SU-DHL-6 (cell line): ENCODE measurements at regions not wholly inside any gene's neighbourhood (a gene's known extent, or its start where the extent isn't known, plus 50 kb on each side); places are given as distances from the start of the nearest gene placed in this dataset.

Source experiments
- H2AFZ ChIP-seq: fragments of 200-600 bp; sonication (generic); 2 replicates; pipeline ENCODE4 v1.6.1; 2014; ENCODE audit warnings: low read depth, mild to moderate bottlenecking, moderate library complexity, mixed read lengths, antibody characterized with exemption, low read length; ENCODE audit not compliant: severe bottlenecking
- H3F3A ChIP-seq: fragments of 200-600 bp; shearing (Covaris generic); 2 replicates; pipeline ENCODE4 v1.6.0; 2016; ENCODE audit warnings: antibody characterized with exemption, mild to moderate bottlenecking; ENCODE audit not compliant: insufficient read depth
- H3K27ac ChIP-seq: fragments of 200-600 bp; sonication (generic); 2 replicates; pipeline ENCODE4 v1.5.1; 2016; ENCODE audit warnings: low read depth, mild to moderate bottlenecking, low read length, moderate library complexity, mixed read lengths
- H3K27me3 ChIP-seq: fragments of 200-600 bp; sonication (generic), shearing (Covaris generic); 2 replicates; pipeline ENCODE4 v1.6.0; 2014; ENCODE audit warnings: mild to moderate bottlenecking, low read length
- H3K36me3 ChIP-seq: fragments of 200-600 bp; sonication (generic); 2 replicates; pipeline ENCODE4 v1.6.1; 2014; ENCODE audit warnings: mild to moderate bottlenecking, low read length, mixed read lengths
- H3K4me2 ChIP-seq: fragments of 300-600, 200-600 bp; shearing (Covaris generic), sonication (generic); 2 replicates; pipeline ENCODE4 v1.6.0; 2014; ENCODE audit warnings: low read length, low read depth, mild to moderate bottlenecking; ENCODE audit not compliant: poor library complexity, severe bottlenecking
- H3K4me3 ChIP-seq: fragments of 200-600 bp; sonication (generic); 2 replicates; pipeline ENCODE4 v1.5.1; 2014; ENCODE audit warnings: antibody characterized with exemption, low read length, mild to moderate bottlenecking, mixed read lengths; ENCODE audit not compliant: insufficient read depth, poor library complexity, severe bottlenecking
- H3K79me2 ChIP-seq: fragments of 200-600 bp; sonication (generic); 2 replicates; pipeline ENCODE4 v1.6.1; 2014; ENCODE audit warnings: mild to moderate bottlenecking, low read length, moderate library complexity; ENCODE audit not compliant: insufficient read depth
- H3K9ac ChIP-seq: fragments of 200-600 bp; sonication (generic); 2 replicates; pipeline ENCODE4 v1.7.0; 2014; ENCODE audit warnings: mild to moderate bottlenecking, low read length
- H3K9me2 ChIP-seq: fragments of 200-600 bp; sonication (generic); replicated peaks from 2 replicates; pipeline ENCODE4 v1.6.1; 2014; ENCODE audit warnings: low read length; ENCODE audit not compliant: insufficient read depth
- H3K9me3 ChIP-seq: fragments of 200-600 bp; sonication (generic); 2 replicates; pipeline ENCODE4 v1.6.1; 2014; ENCODE audit warnings: low read length, mixed read lengths; ENCODE audit not compliant: insufficient read depth
- H4K20me1 ChIP-seq: fragments of 200-600 bp; sonication (generic); 2 replicates; pipeline ENCODE4 v1.6.1; 2014; ENCODE audit warnings: low read depth, mild to moderate bottlenecking, antibody characterized with exemption, low read length, moderate library complexity, mixed read lengths
- CTCF ChIP-seq: fragments of 200-600 bp; sonication (generic); IDR thresholded peaks from one replicate; pipeline ENCODE4 v1.5.1; 2017; ENCODE audit warnings: antibody characterized with exemption, mild to moderate bottlenecking, low read length, moderate library complexity; ENCODE audit not compliant: insufficient read depth, poor library complexity, severe bottlenecking
- EZH2phosphoT487 ChIP-seq: fragments of 200-600 bp; sonication (generic), shearing (Covaris generic); conservative IDR thresholded peaks from 2 replicates; pipeline ENCODE4 v1.6.1; 2018; ENCODE audit warnings: mild to moderate bottlenecking, antibody characterized with exemption, low read length, moderate library complexity, mixed read lengths

GRCh38 chr1:115430441-115431158 lies 92.6 kb upstream of the NGF start:
- Histone ChIP-seq H3K36me3 (no peaks in the 10 kb centered on the region), H3K27ac (no peak overlapping the region), H3K27me3 (no peaks in the 10 kb centered on the region), H3K4me3 (no peak overlapping the region), H4K20me1 (no peaks in the 10 kb centered on the region), H3K9ac (no peak overlapping the region), H3F3A (no peaks in the 10 kb centered on the region), H3K9me3 (no peaks in the 10 kb centered on the region), H2AFZ (no peak overlapping the region), H3K4me2 (no peak overlapping the region), H3K9me2 (no peaks in the 10 kb centered on the region), H3K79me2 (no peaks in the 10 kb centered on the region)
- no peak for TF ChIP-seq EZH2phosphoT487
- no peak for TF ChIP-seq CTCF

GRCh38 chr1:115429884-115430283 lies 91.8 kb upstream of the NGF start:
- no peaks in the 10 kb centered on the region for H3F3A ChIP-seq
- H3K79me2 ChIP-seq: no peaks in the 10 kb centered on the region
- H3K27me3 ChIP-seq: no peaks in the 10 kb centered on the region
- TF ChIP-seq EZH2phosphoT487 (no peak), CTCF (no peak)
- no peaks in the 10 kb centered on the region for H3K36me3 ChIP-seq
- no peaks in the 10 kb centered on the region for H3K9me2 ChIP-seq
- H3K4me2 ChIP-seq: no peak overlapping the region
- H2AFZ ChIP-seq: no peak overlapping the region
- no peaks in the 10 kb centered on the region for H3K9me3 ChIP-seq
- H3K4me3 ChIP-seq: no peak overlapping the region
- no peak overlapping the region for H3K9ac ChIP-seq
- H3K27ac ChIP-seq: no peak overlapping the region
- no peaks in the 10 kb centered on the region for H4K20me1 ChIP-seq

GRCh38 chr1:115429241-115429640 lies 91.2 kb upstream of the NGF start:
- no peak overlapping the region for H3K4me2 ChIP-seq
- no peak overlapping the region for H3K27ac ChIP-seq
- no peak for TF ChIP-seq EZH2phosphoT487
- no peak for TF ChIP-seq CTCF

More at GRCh38 chr1:115429241-115429640, 91.2 kb upstream of the NGF start:
- no peak overlapping the region for H3K4me3 ChIP-seq
- no peak overlapping the region for H3K9ac ChIP-seq
- H3F3A ChIP-seq: no peaks in the 10 kb centered on the region
- no peaks in the 10 kb centered on the region for H3K9me2 ChIP-seq
- H2AFZ ChIP-seq: no peak overlapping the region
- H3K79me2 ChIP-seq: no peaks in the 10 kb centered on the region
- no peaks in the 10 kb centered on the region for H3K9me3 ChIP-seq
- H4K20me1 ChIP-seq: no peaks in the 10 kb centered on the region
- no peaks in the 10 kb centered on the region for H3K36me3 ChIP-seq
- H3K27me3 ChIP-seq: no peaks in the 10 kb centered on the region
